NCI-H2107 treated with DMSO at 0.1 percent for 48 hours (cell line): ENCODE measurements at regions not wholly inside any gene's neighbourhood (a gene's known extent, or its start where the extent isn't known, plus 50 kb on each side); places are given as distances from the start of the nearest gene placed in this dataset.
"Not testable (repeated sequence)": the region's sequence is repeated elsewhere in the genome, so short reads cannot be mapped to it uniquely, and the experiment has no call there.

Experiments
- DNase-seq: peaks from one replicate; lab custom pipeline; 2025; ENCODE audit not compliant: unreplicated experiment; lab: John Stamatoyannopoulos, UW

DNA sequence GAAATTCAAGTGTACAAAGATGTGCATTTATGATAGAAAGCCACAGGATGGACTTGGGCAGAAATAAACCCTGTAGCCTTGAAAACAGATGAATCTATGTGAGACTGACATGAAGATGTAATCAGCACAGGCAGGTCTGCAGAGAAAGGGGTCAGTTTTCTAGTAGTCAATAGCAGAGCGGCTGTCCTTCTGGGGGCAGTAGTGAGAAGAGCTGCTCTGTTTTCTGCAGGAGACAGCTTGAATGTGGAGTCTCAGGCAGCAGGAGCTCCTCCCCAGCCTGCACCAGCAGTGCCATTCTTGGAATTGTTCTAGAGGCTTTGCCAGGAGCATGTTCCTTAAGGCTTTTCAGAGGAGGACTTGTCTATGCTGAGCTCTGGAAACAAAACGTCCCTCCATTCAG is 1524.4 kb downstream of the RPIA start:
- not testable (repeated sequence) for DNase-seq

DNA sequence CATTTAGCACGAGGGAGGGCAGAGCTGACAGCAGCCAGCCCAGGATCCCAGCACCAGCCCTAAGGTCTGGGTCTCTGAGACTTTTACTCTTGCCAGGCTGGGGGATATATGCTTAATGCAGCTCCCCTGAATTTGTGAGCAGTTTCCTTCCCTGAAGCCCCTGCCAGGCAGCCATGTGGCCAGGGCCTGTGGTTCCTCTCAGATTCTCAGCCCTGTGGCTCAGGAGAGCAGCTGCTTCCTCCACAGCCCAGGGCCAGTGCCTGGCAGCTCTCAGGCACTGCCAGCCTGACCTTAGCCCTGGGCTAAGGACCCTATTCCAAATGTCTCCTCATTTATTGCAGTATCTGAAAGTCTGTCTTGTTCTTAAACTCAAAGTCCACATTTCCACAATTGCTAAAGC is 1525.3 kb downstream of the RPIA start:
- DNase-seq, result not testable (repeated sequence)

DNA sequence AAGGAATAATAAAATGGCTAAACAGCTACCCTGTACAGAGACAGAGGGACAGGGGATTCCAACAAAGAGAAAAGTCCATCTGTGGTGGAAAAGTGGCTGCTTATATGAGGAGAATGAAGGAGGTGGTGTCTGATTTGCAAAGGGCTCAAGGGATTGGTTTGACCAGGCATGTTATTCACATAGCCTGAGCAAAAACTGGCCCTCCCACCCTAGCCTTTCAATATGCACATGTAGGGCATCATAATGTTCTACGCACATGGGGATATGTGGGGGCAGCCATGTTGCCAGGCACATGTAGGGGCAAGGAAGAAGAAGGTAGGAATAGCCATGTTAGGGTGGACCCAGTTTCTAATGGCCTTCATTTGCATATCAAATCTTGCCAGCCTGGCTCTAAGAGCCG is 1527.1 kb downstream of the RPIA start:
- not testable (repeated sequence) for DNase-seq

DNA sequence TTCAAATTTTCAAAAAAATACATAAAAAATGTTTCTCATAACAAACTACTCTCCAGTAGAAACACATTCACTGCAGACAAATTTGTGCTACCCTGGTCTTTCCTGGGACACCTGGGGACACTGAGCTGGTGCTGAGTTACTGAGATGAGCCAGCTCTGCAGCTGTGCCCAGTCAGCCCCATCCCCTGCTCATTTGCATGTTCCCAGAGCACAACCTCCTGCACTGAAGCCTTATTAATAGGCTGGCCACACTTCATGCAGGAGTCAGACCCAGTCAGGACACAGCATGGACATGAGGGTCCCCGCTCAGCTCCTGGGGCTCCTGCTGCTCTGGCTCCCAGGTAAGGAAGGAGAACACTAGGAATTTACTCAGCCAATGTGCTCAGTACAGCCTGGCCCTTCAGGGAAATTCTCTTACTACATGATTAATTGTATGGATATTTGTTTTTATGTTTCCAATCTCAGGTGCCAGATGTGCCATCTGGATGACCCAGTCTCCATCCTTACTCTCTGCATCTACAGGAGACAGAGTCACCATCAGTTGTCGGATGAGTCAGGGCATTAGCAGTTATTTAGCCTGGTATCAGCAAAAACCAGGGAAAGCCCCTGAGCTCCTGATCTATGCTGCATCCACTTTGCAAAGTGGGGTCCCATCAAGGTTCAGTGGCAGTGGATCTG is 1529.3 kb downstream of the RPIA start:
- DNase-seq, result not testable (repeated sequence)

GRCh38 chr2:90221300-90221651 is 1529.8 kb downstream of the RPIA start:
- no peak for DNase-seq

- DNase-seq, result not testable (repeated sequence)
Measured at GRCh38 chr2:90224767-90225166, 1533.3 kb downstream of the RPIA start.

DNA sequence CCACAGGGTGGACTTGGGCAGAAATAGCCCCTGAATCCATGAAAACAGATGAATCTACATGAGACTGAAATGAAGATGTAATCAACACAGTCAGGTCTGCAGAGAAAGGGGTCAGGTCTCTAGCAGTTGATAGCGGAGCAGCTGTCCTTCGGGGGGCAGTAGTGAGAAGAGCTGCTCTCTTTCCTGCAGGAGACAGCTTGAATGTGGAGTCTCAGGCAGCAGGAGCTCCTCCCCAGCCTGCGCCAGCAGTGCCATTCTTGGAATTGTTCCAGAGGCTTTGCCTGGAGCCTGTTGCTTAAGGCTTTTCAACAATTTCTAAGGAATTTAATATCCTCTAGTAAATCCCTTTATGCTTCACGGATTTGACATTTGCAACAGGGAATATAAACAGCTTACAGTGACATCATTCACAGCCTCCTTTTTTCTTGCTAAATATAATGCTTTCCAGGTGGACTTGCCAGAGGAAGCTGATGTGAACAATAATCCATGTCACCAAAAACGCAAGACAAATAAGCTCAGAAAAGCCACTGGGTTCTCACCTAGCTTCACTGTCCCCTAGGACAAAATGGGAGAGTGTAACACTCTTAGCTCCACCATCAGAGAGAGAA is 1535.1 kb downstream of the RPIA start:
- DNase-seq, result not testable (repeated sequence)

DNA sequence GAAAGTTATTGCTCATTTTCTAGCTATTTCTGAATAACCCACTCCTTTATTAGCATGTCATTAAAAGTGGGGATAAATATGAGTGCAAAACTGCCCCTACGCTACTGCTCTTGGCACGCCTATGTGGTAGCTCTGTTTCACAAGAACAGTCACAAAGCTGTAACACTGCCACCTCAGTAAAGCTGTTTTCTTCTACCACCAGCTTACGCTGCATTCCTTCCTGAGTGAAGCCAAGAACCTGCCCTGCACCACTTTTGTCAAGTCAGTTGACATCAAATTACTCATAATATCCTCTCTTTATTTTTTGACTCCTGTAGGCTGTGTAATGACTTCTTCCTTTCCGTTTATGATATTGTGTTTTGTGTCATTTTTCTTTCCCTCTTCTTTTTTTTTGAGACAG is 1539.7 kb downstream of the RPIA start:
- DNase-seq, result not testable (repeated sequence)

- DNase-seq, result not testable (repeated sequence)
Measured at GRCh38 chr2:90235452-90235851, 1544.0 kb downstream of the RPIA start.

- not testable (repeated sequence) for DNase-seq
Measured at GRCh38 chr2:90237923-90238361, 1546.5 kb downstream of the RPIA start.

- DNase-seq, result not testable (repeated sequence)
Measured at GRCh38 chr2:90238505-90239230, 1547.2 kb downstream of the RPIA start.

DNA sequence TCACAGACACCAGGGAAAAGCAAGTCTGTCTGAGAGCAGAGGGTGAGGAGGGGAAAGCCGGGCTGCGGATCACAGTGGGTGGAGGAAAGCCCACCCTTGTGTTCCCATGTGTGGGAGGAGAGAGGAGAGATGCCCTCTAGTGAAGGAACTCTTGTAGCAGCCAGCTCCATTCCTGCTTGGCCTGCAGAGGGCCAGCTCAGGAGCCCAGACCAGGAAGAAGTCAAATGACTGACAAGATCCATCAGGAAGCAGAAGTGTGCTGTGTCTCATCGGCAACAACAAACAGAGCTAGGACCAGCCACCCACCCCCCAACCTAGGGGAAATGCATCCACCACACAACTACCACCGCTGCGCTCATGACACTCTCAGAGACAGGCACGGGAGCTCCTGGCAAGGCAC is 1548.3 kb downstream of the RPIA start:
- not testable (repeated sequence) for DNase-seq

DNA sequence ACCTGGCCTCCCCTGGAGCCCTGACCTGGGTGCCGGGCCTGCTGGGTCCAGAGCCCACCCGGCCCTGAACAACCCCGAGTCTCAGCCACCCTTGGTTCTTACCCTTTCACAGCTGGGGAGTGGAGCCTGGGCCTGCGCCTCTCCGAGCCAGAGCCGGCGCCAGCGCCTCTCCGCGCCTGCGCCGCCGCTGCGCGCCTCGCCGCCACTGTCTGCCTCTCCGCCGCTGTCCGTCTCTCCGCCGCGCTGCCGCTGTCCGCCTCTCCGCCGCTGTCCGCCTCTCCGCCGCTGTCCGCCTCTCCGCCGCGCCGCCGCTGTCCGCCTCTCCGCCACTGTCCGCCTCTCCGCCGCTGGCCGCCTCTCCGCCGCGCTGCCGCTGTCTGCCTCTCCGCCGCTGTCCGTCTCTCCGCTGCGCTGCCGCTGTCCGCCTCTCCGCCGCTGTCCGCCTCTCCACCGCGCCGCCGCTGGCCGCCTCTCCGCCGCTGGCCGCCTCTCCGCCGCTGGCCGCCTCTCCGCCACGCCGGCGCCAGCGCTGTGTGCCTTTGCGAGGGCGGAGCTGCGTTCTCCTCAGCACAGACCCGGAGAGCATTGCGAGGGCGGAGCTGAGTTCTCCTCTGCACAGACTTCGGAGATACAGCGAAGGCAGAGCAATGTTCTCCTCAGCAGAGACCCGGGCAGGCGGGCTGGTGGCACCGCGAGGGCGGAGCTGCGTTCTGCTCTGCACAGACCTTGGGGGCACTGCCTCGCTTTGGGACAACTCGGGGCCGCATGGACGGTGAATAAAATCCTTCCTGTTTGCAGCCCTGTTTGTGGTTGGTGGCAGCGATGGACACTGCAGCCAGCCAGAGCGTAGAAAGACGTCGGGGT is 1553.7 kb downstream of the RPIA start:
- DNase-seq, result not testable (repeated sequence)

DNA sequence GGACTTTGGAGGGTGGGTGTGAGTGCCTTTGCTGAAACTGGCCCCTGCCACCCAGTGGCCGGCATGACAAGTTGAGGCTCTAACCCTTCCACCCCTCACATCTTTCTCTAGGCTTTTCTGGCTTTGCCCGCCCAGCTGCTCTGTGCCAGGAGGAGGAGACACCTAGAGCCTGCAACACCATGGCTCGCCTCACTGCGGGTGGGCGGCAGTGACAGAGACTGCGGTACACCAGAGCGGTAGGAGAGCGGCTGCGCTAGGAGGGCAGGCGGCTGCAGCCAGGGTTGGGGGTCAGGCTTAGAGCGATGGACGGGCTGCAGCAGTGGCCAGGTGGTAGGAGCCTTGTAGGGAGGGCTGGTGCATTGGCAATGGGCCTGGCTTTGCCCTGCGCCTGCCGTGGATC is 1556.9 kb downstream of the RPIA start:
- DNase-seq, result not testable (repeated sequence)

- DNase-seq, result not testable (repeated sequence)
Measured at GRCh38 chr2:90250350-90250749, 1558.9 kb downstream of the RPIA start.

- not testable (repeated sequence) for DNase-seq
Measured at GRCh38 chr2:90251576-90251975, 1560.1 kb downstream of the RPIA start.

GRCh38 chr2:90253306-90253705 is 1561.8 kb downstream of the RPIA start:
- DNase-seq, result not testable (repeated sequence)

DNA sequence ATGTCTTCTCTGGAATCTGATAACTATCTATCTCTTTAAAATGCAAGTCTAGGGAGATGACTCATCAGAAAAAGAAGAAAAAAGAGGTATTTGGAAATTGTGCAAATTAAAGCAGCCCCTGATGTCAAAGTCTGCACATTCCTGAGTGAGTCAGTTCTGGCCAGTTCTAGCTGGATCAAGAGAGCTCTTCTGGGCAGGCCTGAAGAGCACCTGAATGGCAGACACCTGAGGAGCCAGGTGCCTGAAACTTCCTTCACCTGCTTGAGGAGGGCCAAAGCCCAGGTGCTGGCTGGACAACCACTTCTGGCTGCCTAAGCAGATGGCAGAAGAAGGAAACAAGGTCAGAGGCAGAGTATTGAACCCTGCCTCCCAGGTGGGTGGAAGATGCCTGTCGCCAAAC is 1575.4 kb downstream of the RPIA start:
- DNase-seq, result not testable (repeated sequence)

DNA sequence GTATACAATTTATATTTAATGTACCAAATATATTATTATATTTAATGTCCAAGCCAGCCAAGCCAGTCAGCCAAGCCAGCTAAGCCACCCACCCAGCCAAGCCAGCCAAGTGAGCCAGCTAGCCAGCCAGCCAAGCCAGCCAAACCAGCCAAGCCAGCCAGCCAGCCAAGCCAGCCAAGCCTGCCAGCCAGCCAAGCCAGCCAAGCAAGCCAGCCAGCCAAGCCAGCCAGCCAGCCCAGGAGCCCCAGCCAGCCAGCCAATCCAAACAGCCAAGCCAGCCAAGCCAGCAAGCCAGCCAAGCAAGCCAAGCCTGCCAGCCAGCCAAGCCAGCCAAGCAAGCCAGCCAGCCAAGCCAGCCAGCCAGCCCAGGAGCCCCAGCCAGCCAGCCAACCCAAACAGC is 1596.3 kb downstream of the RPIA start:
- not testable (repeated sequence) for DNase-seq

DNA sequence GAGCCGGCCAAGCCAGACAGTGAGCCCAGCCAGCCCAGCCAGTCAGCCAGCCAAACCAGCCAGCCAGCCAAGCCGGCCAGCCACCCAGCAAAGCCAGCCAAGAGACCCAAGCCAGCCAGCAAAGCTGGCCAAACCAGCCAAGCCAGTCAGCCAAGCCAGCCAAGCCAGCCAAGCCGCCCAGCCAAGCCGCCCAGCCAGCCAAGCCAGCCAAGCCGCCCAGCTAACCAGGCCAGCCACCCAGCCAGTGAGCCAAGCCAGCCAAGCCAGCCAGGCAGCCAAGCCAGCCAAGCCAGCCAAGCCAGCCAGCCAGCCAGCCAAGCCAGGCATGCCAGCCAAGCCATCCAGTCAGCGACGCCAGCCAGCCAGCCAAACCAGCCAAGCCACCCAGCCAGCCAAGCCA is 1596.9 kb downstream of the RPIA start:
- DNase-seq, result not testable (repeated sequence)
